Pancreas (tissue), 10 donors: ENCODE measurements at regions not wholly inside any gene's neighbourhood (a gene's known extent, or its start where the extent isn't known, plus 50 kb on each side); places are given as distances from the start of the nearest gene placed in this dataset.
"Not testable (repeated sequence)": the region's sequence is repeated elsewhere in the genome, so short reads cannot be mapped to it uniquely, and the experiment has no call there.

Experiments
- ATAC-seq, 4 donors: fragments of 200-7000 bp; cut with Tn5 transposase; one replicate each; pipeline versions ENCODE4 v1.8.0 to v1.9.1; 2020; ENCODE audit warnings: mild to moderate bottlenecking in 4 of 4, moderate library complexity in 4 of 4
- DNase-seq, 6 donors: peaks; one replicate each; pipeline ENCODE4 v3.0.0-alpha.2; 2020
- FAIRE-seq: peaks from 2 replicates; lab custom pipeline; 2012; peaks lifted over from hg19 to GRCh38; lab: Jason Lieb, UNC
- H3K27ac ChIP-seq, 4 donors: fragments of 200-600 bp; sonication (generic); 1 replicate in 3 of 4; 2 replicates in 1 of 4; pipeline versions ENCODE4 v1.5.0 to v1.8.0; 2020
- H3K27me3 ChIP-seq, 4 donors: fragments of 200-600 bp; one replicate each; pipeline ENCODE4 v1.8.0; 2021
- H3K36me3 ChIP-seq, 3 donors: fragments of 200-600 bp; sonication (generic) in 1 of 3; one replicate each; pipeline versions ENCODE4 v1.5.0 to v1.8.0; 2020 to 2021
- H3K4me1 ChIP-seq, 3 donors: fragments of 200-600 bp; one replicate each; pipeline ENCODE4 v1.8.0; 2021
- H3K4me3 ChIP-seq, 4 donors: fragments of 200-600 bp; sonication (generic) in 2 of 4; one replicate each; pipeline versions ENCODE4 v1.5.0 to v1.8.0; 2020 to 2021
- H3K9me3 ChIP-seq, 4 donors: fragments of 200-600 bp; one replicate each; pipeline ENCODE4 v1.8.0; 2021
- CTCF ChIP-seq, 4 donors: fragments of 200-600 bp; sonication (generic) in 3 of 4; IDR thresholded peaks; one replicate each; pipeline versions ENCODE4 v1.5.0 to v1.8.0; 2021; ENCODE audit warnings: antibody characterized with exemption in 4 of 4
- WGBS, 2 donors: extraction: QIAGEN DNeasy Blood & Tissue Kit; methylation state at CpG; one replicate each; pipeline ENCODE4 v1.1.7; 2013; 5-methylcytosine and 5-hydroxymethylcytosine counted together
- intact Hi-C, 3 donors: fragments of 100-400 bp; cut with DNase I; formaldehyde crosslinking; loops; one replicate each; pipeline versions ENCODE4 v1.11.1 to v1.14.2; 2022
- donor health status: healthy with polysubstance abuse.
- donor health status: DM: no; HTN: no; CAD: no; lungs with moderate emphysema.
- donor health status: DM: no; HTN: no; CAD: no.
- donor health status: control.
- donor health status: control.
- donor health status: Bipolar disorder and iron deficiency.
- donor health status: DM: yes; HTN: yes; CAD: no.
- donor health status: DM: no; HTN: no; CAD: no.
- donor health status: DM: no; HTN: no; CAD: no.
- donor health status: DM: yes; HTN: yes; CAD: no.

GRCh38 chr6:28673417-28673786 lies 147.7 kb downstream of the GPX5 start:
- 61 to 64% methylated on average over 3 of the region's 3 CpGs for WGBS, 2 donors
- Histone ChIP-seq H3K27ac (no peak overlapping the region), H3K9me3 (no peaks in the 10 kb centered on the region), H3K27me3 (peaks cover 0 to 24% (median 4%) of the 10 kb centered on the region in 4 donors), H3K36me3 (no peaks in the 10 kb centered on the region), H3K4me1 (no peaks in the 10 kb centered on the region), H3K4me3 (no peak overlapping the region)
- intact Hi-C loops = no loop called here
- FAIRE-seq (no peak), ATAC-seq (no peak), DNase-seq (no peak)
- no peak for TF ChIP-seq CTCF (IDR thresholded peaks at IDR 0.05)

DNA sequence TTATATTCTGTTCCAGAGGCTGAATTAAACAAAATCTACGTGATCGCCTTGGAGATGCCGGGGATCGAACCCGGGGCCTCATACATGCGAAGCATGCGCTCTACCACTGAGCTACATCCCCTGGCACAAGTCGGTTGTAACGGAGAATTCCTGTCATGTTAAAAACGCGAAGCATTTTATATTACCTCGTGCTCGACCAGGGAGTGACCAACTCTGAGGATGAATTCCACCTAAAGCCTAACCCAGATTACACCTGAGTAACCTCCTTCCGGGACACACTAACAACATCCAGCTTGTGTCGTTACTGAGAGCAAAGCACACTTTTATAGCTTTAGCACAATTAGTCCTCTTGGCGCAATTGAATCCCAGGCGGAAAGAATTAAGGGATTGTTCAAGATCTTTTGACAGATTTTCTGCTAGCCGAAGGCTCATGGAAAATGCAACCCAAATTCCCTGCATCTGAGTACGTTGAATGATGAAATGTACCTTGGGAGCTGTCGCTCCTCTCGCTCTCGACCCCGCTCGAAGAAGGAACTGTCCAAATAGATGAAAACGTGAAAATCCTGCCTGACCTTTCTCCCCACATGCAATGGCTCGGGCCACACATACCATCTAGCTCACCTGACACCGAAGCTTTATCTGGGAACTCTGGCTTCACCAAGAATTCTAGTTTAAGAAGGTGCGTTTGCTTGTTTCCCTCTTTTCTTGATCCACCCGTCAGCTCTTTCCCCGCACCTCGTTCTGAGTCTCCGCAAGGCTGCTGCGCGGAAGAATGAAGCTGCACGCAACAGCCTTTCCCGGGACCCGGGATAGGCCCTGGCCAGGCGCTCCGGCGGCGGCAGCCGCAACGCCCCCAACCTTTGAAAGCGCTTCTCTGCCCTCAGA lies 148.3 kb downstream of the GPX5 start:
- Histone ChIP-seq H3K4me1 (no peaks in the 10 kb centered on the region), H3K9me3 (no peaks in the 10 kb centered on the region), H3K4me3 (peak overlapping the region in 1 of 4 donors; percentile 17), H3K27ac (no peak overlapping the region), H3K36me3 (no peaks in the 10 kb centered on the region), H3K27me3 (peaks cover 0 to 24% (median 4%) of the 10 kb centered on the region in 4 donors)
- FAIRE-seq (no peak), ATAC-seq (peak in 3 of 4 donors; percentile 65 to 71 (median 69)), DNase-seq (peak in 1 of 6 donors; percentile 19)
- WGBS, 2 donors = 3 to 4% methylated on average over 44 of the region's 44 CpGs
- TF ChIP-seq CTCF (IDR thresholded peaks at IDR 0.05) = no peak
- intact Hi-C loops = no loop called here

DNA sequence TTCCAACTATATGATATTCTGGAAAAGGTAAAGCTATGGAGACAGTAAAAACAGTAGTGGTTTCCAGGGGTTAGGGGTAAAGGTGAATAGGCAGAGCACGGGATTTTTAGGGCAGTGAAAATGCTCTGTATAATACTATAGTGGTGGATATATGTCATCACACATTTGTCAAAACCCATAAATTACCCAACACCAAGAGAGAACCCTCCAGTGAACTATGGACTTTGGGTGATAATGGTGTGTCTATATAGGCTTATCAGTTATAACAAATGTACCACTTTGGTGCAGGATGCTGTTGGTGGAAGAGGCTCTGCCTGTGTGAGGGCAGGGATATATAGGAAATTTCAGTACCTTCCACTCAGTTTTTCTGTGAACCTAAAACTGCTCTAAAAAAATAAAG lies 149.9 kb downstream of the GPX5 start:
- no peaks in the 10 kb centered on the region for H3K4me1 ChIP-seq
- FAIRE-seq = no peak
- H3K27me3 ChIP-seq = peaks cover 3 to 34% (median 6%) of the 10 kb centered on the region in 4 donors
- intact Hi-C loops = no loop called here
- no peak overlapping the region for H3K27ac ChIP-seq
- H3K4me3 ChIP-seq = no peak overlapping the region
- ATAC-seq = no peak
- H3K36me3 ChIP-seq = no peaks in the 10 kb centered on the region
- no peaks in the 10 kb centered on the region for H3K9me3 ChIP-seq
- TF ChIP-seq CTCF (IDR thresholded peaks at IDR 0.05) = no peak
- no peak for DNase-seq
- WGBS, 2 donors = 83 to 90% methylated on average over 1 of the region's 1 CpG

DNA sequence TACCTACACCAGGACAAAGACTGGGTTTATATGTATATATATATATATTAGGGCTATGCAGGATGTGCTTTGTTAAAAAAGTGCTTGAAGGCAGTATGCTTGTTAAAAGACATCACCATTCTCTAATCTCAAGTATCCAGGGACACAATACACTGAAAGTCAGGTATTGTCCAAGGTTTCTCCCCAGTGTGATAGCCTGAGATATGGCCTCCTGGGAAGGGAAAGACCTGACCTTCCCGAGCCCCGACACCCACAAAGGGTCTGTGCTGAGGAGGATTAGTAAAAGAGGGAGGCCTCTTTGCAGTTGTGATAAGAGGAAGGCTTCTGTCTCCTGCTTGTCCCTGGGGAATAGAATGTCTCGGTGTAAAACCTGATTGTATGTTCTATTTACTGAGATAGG lies 156.9 kb downstream of the GPX5 start:
- ATAC-seq (no peak), DNase-seq (no peak), FAIRE-seq (no peak)
- Histone ChIP-seq H3K36me3 (no peaks in the 10 kb centered on the region), H3K27me3 (peaks cover 0 to 43% (median 3%) of the 10 kb centered on the region in 4 donors), H3K4me3 (no peak overlapping the region), H3K9me3 (no peaks in the 10 kb centered on the region), H3K4me1 (no peaks in the 10 kb centered on the region), H3K27ac (no peak overlapping the region)
- intact Hi-C loops = no loop called here
- 25 to 33% methylated on average over 3 of the region's 3 CpGs for WGBS, 2 donors
- TF ChIP-seq CTCF (IDR thresholded peaks at IDR 0.05) = no peak

GRCh38 chr6:28682956-28683685 lies 157.4 kb downstream of the GPX5 start:
- FAIRE-seq, H3K4me1 ChIP-seq, H3K27ac ChIP-seq, ATAC-seq, intact Hi-C loops, DNase-seq, H3K4me3 ChIP-seq, H3K9me3 ChIP-seq, H3K36me3 ChIP-seq: not testable (repeated sequence)
- H3K27me3 ChIP-seq = peaks cover 0 to 43% (median 3%) of the 10 kb centered on the region in 4 donors
- WGBS, 2 donors = 20 to 21% methylated on average over 16 of the region's 16 CpGs
